ENCODE measurements at regions not wholly inside any gene's neighbourhood (a gene's known extent, or its start where the extent isn't known, plus 50 kb on each side); places are given as distances from the start of the nearest gene placed in this dataset.
"Not testable (repeated sequence)": the region's sequence is repeated elsewhere in the genome, so short reads cannot be mapped to it uniquely, and the experiment has no call there.

DNA sequence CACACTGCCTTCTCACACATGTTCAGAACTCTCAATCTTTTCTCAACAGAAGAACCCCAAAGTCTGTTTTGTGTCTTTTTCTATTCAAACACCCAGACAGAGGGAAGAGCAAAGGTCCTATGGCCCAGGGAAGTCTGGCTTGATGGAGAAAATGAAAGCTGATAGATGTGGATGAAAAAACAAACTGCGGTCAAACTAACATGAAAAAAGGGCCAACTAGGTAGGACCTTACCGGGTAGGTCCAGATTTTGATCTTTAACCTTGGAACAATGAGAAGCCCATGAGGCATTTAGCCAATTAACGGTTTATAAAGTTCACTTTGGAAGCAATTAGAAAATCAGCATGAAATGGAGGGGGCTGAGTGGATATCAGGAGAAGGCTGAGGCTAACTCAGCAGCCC lies 507.7 kb upstream of the SLC35B3 start:
- Histone ChIP-seq H3K4me3 (no peak overlapping the region), H3K9me3 (replicated peaks) (no peaks in the 10 kb centered on the region), H3K27ac (replicated peaks) (no peak overlapping the region), H3K4me1 (no peaks in the 10 kb centered on the region), H3K27me3 (ENCODE audit: low read depth) (no peaks in the 10 kb centered on the region), H3K36me3 (no peaks in the 10 kb centered on the region)
- DNase-seq: no peak
- TF ChIP-seq, protein P1, sequence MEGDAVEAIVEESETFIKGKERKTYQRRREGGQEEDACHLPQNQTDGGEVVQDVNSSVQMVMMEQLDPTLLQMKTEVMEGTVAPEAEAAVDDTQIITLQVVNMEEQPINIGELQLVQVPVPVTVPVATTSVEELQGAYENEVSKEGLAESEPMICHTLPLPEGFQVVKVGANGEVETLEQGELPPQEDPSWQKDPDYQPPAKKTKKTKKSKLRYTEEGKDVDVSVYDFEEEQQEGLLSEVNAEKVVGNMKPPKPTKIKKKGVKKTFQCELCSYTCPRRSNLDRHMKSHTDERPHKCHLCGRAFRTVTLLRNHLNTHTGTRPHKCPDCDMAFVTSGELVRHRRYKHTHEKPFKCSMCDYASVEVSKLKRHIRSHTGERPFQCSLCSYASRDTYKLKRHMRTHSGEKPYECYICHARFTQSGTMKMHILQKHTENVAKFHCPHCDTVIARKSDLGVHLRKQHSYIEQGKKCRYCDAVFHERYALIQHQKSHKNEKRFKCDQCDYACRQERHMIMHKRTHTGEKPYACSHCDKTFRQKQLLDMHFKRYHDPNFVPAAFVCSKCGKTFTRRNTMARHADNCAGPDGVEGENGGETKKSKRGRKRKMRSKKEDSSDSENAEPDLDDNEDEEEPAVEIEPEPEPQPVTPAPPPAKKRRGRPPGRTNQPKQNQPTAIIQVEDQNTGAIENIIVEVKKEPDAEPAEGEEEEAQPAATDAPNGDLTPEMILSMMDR (IDR thresholded peaks at IDR 0.05; ENCODE audit: borderline replicate concordance): no peak
- intact Hi-C loops (cut with micrococcal nuclease): no loop called here

DNA sequence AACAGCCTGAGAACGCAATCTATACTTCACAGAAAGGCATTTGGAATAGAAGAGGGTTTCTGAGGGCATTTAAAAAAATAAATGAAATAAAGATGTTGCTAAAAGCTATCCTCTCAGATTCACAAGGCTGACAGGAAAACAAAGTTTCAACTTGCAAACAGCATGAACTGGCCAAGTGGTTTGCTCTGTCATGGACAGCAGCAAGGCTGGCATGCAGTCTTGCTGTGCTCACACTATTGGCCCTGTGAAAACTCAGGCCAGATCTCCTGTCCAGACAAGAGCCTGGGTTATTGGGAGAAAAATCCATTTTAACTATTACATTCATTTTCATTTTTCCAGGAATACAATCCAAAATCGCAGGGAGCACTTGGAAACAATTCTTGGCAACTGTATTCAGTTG lies 506.2 kb upstream of the SLC35B3 start:
- Histone ChIP-seq H3K4me3 (no peak overlapping the region), H3K27me3 (ENCODE audit: low read depth) (no peaks in the 10 kb centered on the region), H3K9me3 (replicated peaks) (no peaks in the 10 kb centered on the region)

DNA sequence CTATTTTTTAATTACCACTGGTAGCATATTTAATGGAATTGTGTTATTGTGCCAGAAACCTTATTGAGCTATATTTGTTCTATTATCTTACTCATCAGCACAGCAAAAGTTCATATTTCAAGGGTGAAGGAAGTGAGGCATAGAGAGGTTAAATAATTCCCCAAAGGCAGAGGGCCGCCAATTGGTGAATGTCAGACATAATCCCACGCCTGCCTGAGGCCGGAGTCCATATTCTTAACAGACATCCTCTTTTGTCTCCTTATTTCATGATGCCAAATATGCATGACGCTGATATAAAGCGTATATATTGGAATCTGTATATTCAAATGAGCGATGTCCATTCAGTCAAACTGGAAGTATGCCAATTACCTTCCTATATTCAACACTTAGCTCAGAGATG lies 505.0 kb upstream of the SLC35B3 start:
- no peaks in the 10 kb centered on the region for H3K27me3 ChIP-seq (ENCODE audit: low read depth)
- TF ChIP-seq, protein P1 (IDR thresholded peaks at IDR 0.05; ENCODE audit: borderline replicate concordance): no peak
- H3K9me3 ChIP-seq (replicated peaks): no peaks in the 10 kb centered on the region
- H3K4me3 ChIP-seq: no peak overlapping the region
- H3K36me3 ChIP-seq: no peaks in the 10 kb centered on the region
- intact Hi-C loops (cut with micrococcal nuclease): no loop called here
- no peak for DNase-seq
- H3K27ac ChIP-seq (replicated peaks): no peak overlapping the region
- no peaks in the 10 kb centered on the region for H3K4me1 ChIP-seq

More for the DNA sequence above, 506.2 kb upstream of the SLC35B3 start:
- DNase-seq: no peak
- no peaks in the 10 kb centered on the region for H3K36me3 ChIP-seq
- no peaks in the 10 kb centered on the region for H3K4me1 ChIP-seq
- TF ChIP-seq, protein P1 (IDR thresholded peaks at IDR 0.05; ENCODE audit: borderline replicate concordance): no peak
- no peak overlapping the region for H3K27ac ChIP-seq (replicated peaks)
- intact Hi-C loops (cut with micrococcal nuclease): no loop called here

DNA sequence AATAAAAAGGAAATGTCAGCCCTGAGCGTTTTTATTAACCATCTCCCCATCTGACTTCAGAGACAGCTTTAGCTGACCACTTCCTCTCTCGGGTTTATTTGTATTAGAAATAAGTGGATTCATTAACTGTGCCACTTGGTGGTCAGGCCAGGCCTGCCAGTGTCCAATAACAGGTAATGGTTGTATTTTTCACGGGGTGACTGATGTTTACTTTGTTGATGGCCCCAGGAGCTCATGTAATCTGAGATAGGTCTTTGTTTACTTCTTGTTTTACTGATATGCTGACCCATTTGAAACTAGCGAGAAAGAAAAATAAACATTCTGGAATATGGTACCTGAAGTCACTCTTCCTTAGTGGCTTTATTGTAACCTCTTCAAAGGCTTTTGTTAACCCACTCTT lies 504.3 kb upstream of the SLC35B3 start:
- Histone ChIP-seq H3K4me1 (no peaks in the 10 kb centered on the region), H3K36me3 (no peaks in the 10 kb centered on the region), H3K4me3 (no peak overlapping the region), H3K27ac (replicated peaks) (no peak overlapping the region), H3K9me3 (replicated peaks) (no peaks in the 10 kb centered on the region), H3K27me3 (ENCODE audit: low read depth) (no peaks in the 10 kb centered on the region)
- DNase-seq: no peak
- intact Hi-C loops (cut with micrococcal nuclease): no loop called here
- TF ChIP-seq, protein P1 (IDR thresholded peaks at IDR 0.05; ENCODE audit: borderline replicate concordance): no peak

DNA sequence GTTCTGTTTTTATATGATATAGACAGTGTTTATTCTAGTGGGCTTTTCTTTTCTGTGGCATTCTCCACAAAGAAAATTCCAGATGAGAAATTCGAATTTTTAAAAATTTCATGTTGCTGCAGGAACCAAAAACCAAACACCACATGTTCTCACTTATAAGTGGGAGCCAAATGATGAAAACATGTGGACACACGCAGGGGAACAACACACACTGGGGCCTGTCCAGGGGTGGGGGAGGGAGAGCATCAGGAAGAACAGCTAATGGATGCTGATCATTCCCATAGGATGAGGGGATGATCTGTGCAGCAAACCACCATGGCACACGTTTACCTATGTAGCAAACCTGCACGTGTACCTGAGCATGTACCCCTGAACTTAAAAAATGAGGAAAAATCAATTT lies 499.0 kb upstream of the SLC35B3 start:
- Histone ChIP-seq H3K4me3 (no peak overlapping the region), H3K4me1 (no peaks in the 10 kb centered on the region), H3K36me3 (no peaks in the 10 kb centered on the region), H3K9me3 (replicated peaks) (no peaks in the 10 kb centered on the region), H3K27me3 (ENCODE audit: low read depth) (no peaks in the 10 kb centered on the region), H3K27ac (replicated peaks) (no peak overlapping the region)
- TF ChIP-seq, protein P1 (IDR thresholded peaks at IDR 0.05; ENCODE audit: borderline replicate concordance): no peak
- no peak for DNase-seq
- intact Hi-C loops (cut with micrococcal nuclease): no loop called here

DNA sequence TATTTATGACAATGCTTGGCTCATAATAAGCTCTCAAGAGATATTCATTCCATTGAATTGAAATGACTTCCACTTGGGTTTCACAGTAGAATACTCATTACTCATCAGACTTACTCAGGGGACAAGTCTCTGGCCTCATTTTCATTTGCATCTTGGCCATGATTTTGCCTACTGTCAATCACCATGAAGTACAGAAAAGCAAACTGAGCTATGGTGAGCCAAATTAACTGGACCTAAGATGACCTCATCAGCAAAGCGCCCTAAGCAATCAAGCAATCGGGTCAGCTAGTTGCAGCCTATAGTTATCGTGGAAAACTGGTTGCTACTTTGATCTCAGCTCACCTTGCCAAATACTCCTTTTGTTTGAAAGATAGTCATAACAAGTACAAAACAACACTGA lies 494.7 kb upstream of the SLC35B3 start:
- intact Hi-C loops (cut with micrococcal nuclease): no loop called here
- no peak for DNase-seq
- Histone ChIP-seq H3K27me3 (ENCODE audit: low read depth) (no peaks in the 10 kb centered on the region), H3K36me3 (no peaks in the 10 kb centered on the region), H3K4me3 (no peak overlapping the region), H3K9me3 (replicated peaks) (no peaks in the 10 kb centered on the region), H3K27ac (replicated peaks) (no peak overlapping the region), H3K4me1 (no peaks in the 10 kb centered on the region)
- TF ChIP-seq, protein P1 (IDR thresholded peaks at IDR 0.05; ENCODE audit: borderline replicate concordance): no peak

DNA sequence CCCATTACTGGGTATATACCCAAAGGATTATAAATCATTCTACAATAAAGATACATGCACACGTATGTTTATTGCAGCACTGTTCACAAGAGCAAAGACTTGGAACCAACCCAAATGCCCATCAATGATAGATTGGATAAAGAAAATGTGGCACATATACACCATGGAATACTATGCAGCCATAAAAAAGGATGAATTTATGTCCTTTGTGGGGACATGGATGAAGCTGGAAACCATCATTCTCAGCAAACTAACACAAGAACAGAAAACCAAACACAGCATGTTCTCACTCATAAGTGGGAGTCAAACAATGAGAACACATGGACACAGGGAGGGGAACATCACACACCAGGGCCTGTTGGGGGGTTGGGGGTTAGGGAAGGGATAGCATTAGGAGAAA lies 484.9 kb upstream of the SLC35B3 start:
- H3K4me1 ChIP-seq; H3K4me3 ChIP-seq; H3K36me3 ChIP-seq; H3K27me3 ChIP-seq (ENCODE audit: low read depth); H3K9me3 ChIP-seq (replicated peaks); H3K27ac ChIP-seq (replicated peaks); DNase-seq; intact Hi-C loops (cut with micrococcal nuclease): not testable (repeated sequence)

Data from left ventricle myocardium inferior (tissue), 1 donor.